ENCODE measurements at regions not wholly inside any gene's neighbourhood (a gene's known extent, or its start where the extent isn't known, plus 50 kb on each side); places are given as distances from the start of the nearest gene placed in this dataset.

- H3K9me3 Mint-ChIP-seq (ENCODE audit: low read depth, unreplicated experiment): no peaks in the 10 kb centered on the region
- no TSS peak for BruUV-seq (replicated peaks)
- DNase-seq: no peak
- H3K4me1 Mint-ChIP-seq (ENCODE audit: low read depth, unreplicated experiment): no peaks in the 10 kb centered on the region
- intact Hi-C loops (cut with micrococcal nuclease; ENCODE audit: unreplicated experiment): no loop called here
- CTCF ChIA-PET: no interaction called here
- H3K4me3 Mint-ChIP-seq (ENCODE audit: low read depth, unreplicated experiment): no peak overlapping the region
- no peak overlapping the region for H3K27ac Mint-ChIP-seq (ENCODE audit: unreplicated experiment)
- H3K36me3 Mint-ChIP-seq (ENCODE audit: insufficient read depth, unreplicated experiment): no peaks in the 10 kb centered on the region
- peaks cover 50% of the 10 kb centered on the region for H3K27me3 Mint-ChIP-seq (ENCODE audit: unreplicated experiment)
- no peak for TF ChIP-seq CTCF (IDR thresholded peaks at IDR 0.05; ENCODE audit: unreplicated experiment)
Measured at GRCh38 chr11:122309262-122309925, 193.4 kb upstream of the BLID start.

DNA sequence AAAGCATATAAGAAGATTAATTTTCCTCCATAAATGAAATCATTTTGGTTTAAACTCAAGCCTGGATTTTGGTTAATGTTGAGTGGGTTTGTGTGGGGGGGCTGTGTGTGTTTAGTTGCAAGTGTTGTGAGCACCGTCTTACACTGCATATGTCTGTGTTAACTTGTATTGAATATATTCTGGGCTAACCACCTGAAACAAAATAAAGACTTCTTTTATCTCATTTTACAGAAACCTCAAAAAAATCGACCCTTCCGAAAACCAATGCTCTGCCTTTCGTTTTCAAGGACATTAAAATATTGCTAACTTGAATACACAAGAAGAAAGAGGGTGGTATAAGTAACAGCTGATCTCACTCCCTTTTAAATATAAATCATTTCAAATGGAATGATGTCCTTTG, 192.2 kb upstream of the BLID start:
- Mint-ChIP-seq H3K36me3 (ENCODE audit: insufficient read depth, unreplicated experiment) (no peaks in the 10 kb centered on the region), H3K9me3 (ENCODE audit: low read depth, unreplicated experiment) (no peaks in the 10 kb centered on the region), H3K4me1 (ENCODE audit: low read depth, unreplicated experiment) (no peaks in the 10 kb centered on the region), H3K27ac (ENCODE audit: unreplicated experiment) (no peak overlapping the region), H3K4me3 (ENCODE audit: low read depth, unreplicated experiment) (no peak overlapping the region), H3K27me3 (ENCODE audit: unreplicated experiment) (peaks cover 50% of the 10 kb centered on the region)
- DNase-seq: no peak
- intact Hi-C loops (cut with micrococcal nuclease; ENCODE audit: unreplicated experiment): no loop called here
- no TSS peak for BruUV-seq (replicated peaks)
- CTCF ChIA-PET: no interaction called here
- TF ChIP-seq CTCF (IDR thresholded peaks at IDR 0.05; ENCODE audit: unreplicated experiment): no peak

- Mint-ChIP-seq H3K9me3 (ENCODE audit: low read depth, unreplicated experiment) (no peaks in the 10 kb centered on the region), H3K4me3 (ENCODE audit: low read depth, unreplicated experiment) (no peak overlapping the region), H3K4me1 (ENCODE audit: low read depth, unreplicated experiment) (no peaks in the 10 kb centered on the region), H3K27me3 (ENCODE audit: unreplicated experiment) (peaks cover 50% of the 10 kb centered on the region), H3K36me3 (ENCODE audit: insufficient read depth, unreplicated experiment) (no peaks in the 10 kb centered on the region), H3K27ac (ENCODE audit: unreplicated experiment) (no peak overlapping the region)
- DNase-seq: no peak
- no peak for TF ChIP-seq CTCF (IDR thresholded peaks at IDR 0.05; ENCODE audit: unreplicated experiment)
- CTCF ChIA-PET: interaction anchor here (0.7 kb wide), 1 partner anchor 1812 kb away, joined by 4 read pairs; no protein-coding TSS in a partner anchor
- intact Hi-C loops (cut with micrococcal nuclease; ENCODE audit: unreplicated experiment): no loop called here
- no TSS peak for BruUV-seq (replicated peaks)
Measured at GRCh38 chr11:122307476-122308035, 191.5 kb upstream of the BLID start.

- Mint-ChIP-seq H3K27ac (ENCODE audit: unreplicated experiment) (no peak overlapping the region), H3K4me1 (ENCODE audit: low read depth, unreplicated experiment) (no peaks in the 10 kb centered on the region), H3K9me3 (ENCODE audit: low read depth, unreplicated experiment) (no peaks in the 10 kb centered on the region), H3K36me3 (ENCODE audit: insufficient read depth, unreplicated experiment) (no peaks in the 10 kb centered on the region), H3K27me3 (ENCODE audit: unreplicated experiment) (peaks cover 50% of the 10 kb centered on the region), H3K4me3 (ENCODE audit: low read depth, unreplicated experiment) (no peak overlapping the region)
- no peak for DNase-seq
- BruUV-seq (replicated peaks): no TSS peak
- intact Hi-C loops (cut with micrococcal nuclease; ENCODE audit: unreplicated experiment): no loop called here
- CTCF ChIA-PET: interaction anchor here (0.7 kb wide), 2 partner anchors 218 to 1813 kb away, joined by 4 to 8 read pairs; no protein-coding TSS in a partner anchor
- TF ChIP-seq CTCF (IDR thresholded peaks at IDR 0.05; ENCODE audit: unreplicated experiment): no peak
Measured at GRCh38 chr11:122306831-122307391, 190.9 kb upstream of the BLID start.

All from Calu3 (cell line).